GM13977 (cell line): ENCODE measurements at regions not wholly inside any gene's neighbourhood (a gene's known extent, or its start where the extent isn't known, plus 50 kb on each side); places are given as distances from the start of the nearest gene placed in this dataset.

ENCODE experiments used
- DNase-seq: peaks from one replicate; pipeline ENCODE4 v3.0.0; 2012; ENCODE audit warnings: low spot score
- CTCF ChIP-seq: IDR thresholded peaks from 2 replicates; pipeline ENCODE4 v1.5.1; 2012; ENCODE audit warnings: mild to moderate bottlenecking, control low read depth; ENCODE audit not compliant: insufficient read depth; ENCODE audit errors: extremely low read depth, missing control alignments
- in situ Hi-C: fragments of 300-500 bp; cut with MboI; formaldehyde crosslinking; loops from one replicate; pipeline ENCODE4 v1.12.0; 2022; ENCODE audit warnings: low sequenced_read_pairs, low pct_unique_long_range_greater_than_20kb, mixed read lengths, inconsistent platforms; ENCODE audit not compliant: unreplicated experiment

- DNase-seq = no peak
- in situ Hi-C loops = no loop called here
- TF ChIP-seq CTCF = no peak
These were observed 345.9 kb downstream of the CDH26 start for GRCh38 chr20:60304026-60304590.

DNA sequence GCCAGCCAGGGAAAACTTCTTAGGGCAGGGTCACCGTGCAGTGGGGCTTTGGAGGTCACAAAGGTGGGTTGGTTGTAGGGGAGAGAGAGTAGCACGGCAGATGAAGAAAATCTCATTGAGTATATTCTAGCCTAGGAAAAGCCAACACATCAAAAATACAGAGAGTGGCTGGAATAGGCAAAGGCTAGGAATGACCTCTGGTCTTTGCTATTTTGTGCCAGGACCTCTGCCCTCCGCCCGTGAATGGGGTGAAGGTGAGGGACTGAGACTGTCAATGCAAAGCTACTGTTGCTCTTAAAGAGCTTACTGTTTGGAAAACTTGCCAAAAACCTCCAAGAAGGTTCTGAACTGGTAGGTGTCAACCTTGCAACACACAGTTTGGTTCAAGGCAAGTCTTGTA, 346.7 kb downstream of the CDH26 start:
- no peak for DNase-seq
- no peak for TF ChIP-seq CTCF
- in situ Hi-C loops = no loop called here

DNA sequence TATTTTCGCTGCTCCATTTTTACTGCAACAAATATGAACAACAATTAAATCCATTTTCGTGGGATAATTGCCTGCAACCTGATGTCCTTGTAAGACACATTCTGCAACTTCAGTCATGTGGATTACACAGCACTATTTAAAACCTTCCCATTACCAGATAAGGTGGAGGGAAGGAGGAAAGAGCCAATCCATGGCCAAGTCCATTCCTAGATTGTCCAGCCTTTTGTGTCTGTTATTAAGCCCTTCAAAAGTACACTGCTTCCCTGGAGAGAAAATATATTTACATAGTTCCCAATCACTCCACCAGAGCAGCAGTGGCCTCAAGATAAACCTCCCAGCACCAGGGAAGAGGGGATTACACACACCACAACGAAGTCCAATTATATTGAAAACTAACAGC, 347.9 kb downstream of the CDH26 start:
- DNase-seq = no peak
- in situ Hi-C loops = no loop called here
- no peak for TF ChIP-seq CTCF

- in situ Hi-C loops = no loop called here
- DNase-seq = no peak
- no peak for TF ChIP-seq CTCF
These were observed 348.3 kb downstream of the CDH26 start for GRCh38 chr20:60306551-60306950.

GRCh38 chr20:60310560-60311349, 352.5 kb downstream of the CDH26 start:
- in situ Hi-C loops = no loop called here
- DNase-seq = no peak
- no peak for TF ChIP-seq CTCF

DNA sequence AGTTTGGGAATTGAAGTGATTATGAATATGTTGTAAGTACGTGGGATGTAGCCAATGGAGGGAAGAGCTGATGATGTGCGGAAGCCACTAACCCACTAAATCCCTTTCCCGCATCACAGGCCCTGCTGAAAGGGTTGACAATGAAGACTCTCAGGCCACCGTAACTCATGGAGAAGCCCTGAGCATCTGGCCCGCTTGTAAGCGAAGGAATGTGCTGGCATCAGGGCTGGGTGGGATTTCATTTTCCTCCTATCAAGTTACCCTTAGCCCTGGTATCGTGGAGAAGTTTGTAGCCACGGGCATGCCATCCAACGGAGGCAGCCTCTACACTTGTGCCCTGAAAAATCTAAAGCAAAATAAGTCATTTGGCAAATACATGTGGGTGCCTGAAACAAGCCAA, 355.0 kb downstream of the CDH26 start:
- no peak for TF ChIP-seq CTCF
- in situ Hi-C loops = no loop called here
- no peak for DNase-seq
